Colonic mucosa (tissue), 4 donors: ENCODE measurements at regions not wholly inside any gene's neighbourhood (a gene's known extent, or its start where the extent isn't known, plus 50 kb on each side); places are given as distances from the start of the nearest gene placed in this dataset.

Experiments used
- DNase-seq: peaks from one replicate; pipeline ENCODE4 v3.0.0-alpha.2; 2020
- H3K27ac ChIP-seq: fragments of 200-600 bp; one replicate; pipeline ENCODE4 v1.8.0; 2021
- H3K27me3 ChIP-seq: fragments of 200-600 bp; one replicate; pipeline ENCODE4 v1.8.0; 2021
- H3K36me3 ChIP-seq: fragments of 200-600 bp; one replicate; pipeline ENCODE4 v1.8.0; 2021
- H3K4me1 ChIP-seq: fragments of 200-600 bp; one replicate; pipeline ENCODE4 v1.8.0; 2021; ENCODE audit warnings: mild to moderate bottlenecking
- H3K4me3 ChIP-seq: fragments of 200-600 bp; one replicate; pipeline ENCODE4 v1.8.0; 2021
- H3K9ac ChIP-seq, 2 donors: one replicate each; pipeline ENCODE4 v1.7.0; 2013; ENCODE audit warnings: control low read depth in 2 of 2, low read depth in 2 of 2, low read length in 2 of 2
- H3K9me3 ChIP-seq: fragments of 200-600 bp; one replicate; pipeline ENCODE4 v1.8.0; 2021
- intact Hi-C: fragments of 100-400 bp; cut with DNase I; formaldehyde crosslinking; loops from one replicate; pipeline ENCODE4 v1.14.1; 2022
- TF ChIP-seq, protein P1 (sequence below): fragments of 200-600 bp; IDR thresholded peaks from one replicate; pipeline ENCODE4 v1.8.0; 2022; ENCODE audit warnings: antibody characterized with exemption, mild to moderate bottlenecking
- donor health status: healthy.
- donor health status: DM: no; HTN: no; CAD: no.
- donor health status: DM: no; HTN: no; CAD: no.

DNA sequence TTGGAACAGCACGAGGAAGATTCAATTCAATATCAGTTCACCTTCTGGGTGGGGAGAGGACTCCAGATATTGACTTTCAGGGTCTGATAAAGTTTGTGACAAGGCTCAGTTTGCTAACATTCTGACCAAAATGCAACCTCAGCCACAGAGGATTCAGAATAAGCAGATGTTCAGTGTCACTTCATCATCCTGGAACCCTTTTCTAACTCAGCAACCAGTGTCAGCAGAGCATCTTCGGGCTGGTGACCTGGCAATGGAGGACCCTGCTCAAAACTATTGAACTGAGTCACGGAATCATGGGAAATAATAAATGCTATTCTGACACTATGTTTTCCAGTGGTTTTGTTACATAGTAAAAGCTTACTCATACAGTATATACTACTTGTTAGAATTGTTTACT lies 433.4 kb upstream of the CFAP20DC start:
- H3K4me1 ChIP-seq: no peaks in the 10 kb centered on the region
- H3K9ac ChIP-seq: no peak overlapping the region
- TF ChIP-seq, protein P1, sequence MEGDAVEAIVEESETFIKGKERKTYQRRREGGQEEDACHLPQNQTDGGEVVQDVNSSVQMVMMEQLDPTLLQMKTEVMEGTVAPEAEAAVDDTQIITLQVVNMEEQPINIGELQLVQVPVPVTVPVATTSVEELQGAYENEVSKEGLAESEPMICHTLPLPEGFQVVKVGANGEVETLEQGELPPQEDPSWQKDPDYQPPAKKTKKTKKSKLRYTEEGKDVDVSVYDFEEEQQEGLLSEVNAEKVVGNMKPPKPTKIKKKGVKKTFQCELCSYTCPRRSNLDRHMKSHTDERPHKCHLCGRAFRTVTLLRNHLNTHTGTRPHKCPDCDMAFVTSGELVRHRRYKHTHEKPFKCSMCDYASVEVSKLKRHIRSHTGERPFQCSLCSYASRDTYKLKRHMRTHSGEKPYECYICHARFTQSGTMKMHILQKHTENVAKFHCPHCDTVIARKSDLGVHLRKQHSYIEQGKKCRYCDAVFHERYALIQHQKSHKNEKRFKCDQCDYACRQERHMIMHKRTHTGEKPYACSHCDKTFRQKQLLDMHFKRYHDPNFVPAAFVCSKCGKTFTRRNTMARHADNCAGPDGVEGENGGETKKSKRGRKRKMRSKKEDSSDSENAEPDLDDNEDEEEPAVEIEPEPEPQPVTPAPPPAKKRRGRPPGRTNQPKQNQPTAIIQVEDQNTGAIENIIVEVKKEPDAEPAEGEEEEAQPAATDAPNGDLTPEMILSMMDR: no peak
- DNase-seq: no peak
- H3K36me3 ChIP-seq: no peaks in the 10 kb centered on the region
- H3K4me3 ChIP-seq: no peak overlapping the region
- no peaks in the 10 kb centered on the region for H3K27me3 ChIP-seq
- intact Hi-C loops: no loop called here
- H3K9me3 ChIP-seq: no peaks in the 10 kb centered on the region
- H3K27ac ChIP-seq: no peak overlapping the region

DNA sequence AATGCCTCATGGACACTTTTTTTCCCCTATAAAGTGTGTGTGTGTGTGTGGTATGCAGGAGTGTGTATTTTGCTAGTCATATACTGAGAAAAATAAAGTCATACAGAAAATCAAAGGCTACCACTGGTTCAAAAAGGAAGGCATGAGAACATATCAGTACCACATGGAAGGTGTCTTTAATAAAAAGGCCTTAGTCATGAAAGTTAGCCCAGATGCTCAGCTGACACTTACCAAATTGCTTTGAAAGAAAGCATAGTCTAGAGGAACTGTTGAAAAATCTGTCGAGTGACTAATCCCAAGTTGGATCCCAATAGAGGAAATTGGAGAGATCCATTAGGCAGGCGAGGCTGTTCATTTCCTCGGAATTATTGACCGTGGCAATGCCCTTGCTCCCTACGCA lies 432.9 kb upstream of the CFAP20DC start:
- Histone ChIP-seq H3K36me3 (no peaks in the 10 kb centered on the region), H3K27ac (no peak overlapping the region), H3K4me1 (no peaks in the 10 kb centered on the region), H3K4me3 (no peak overlapping the region), H3K27me3 (no peaks in the 10 kb centered on the region), H3K9ac (no peak overlapping the region), H3K9me3 (no peaks in the 10 kb centered on the region)
- TF ChIP-seq, protein P1: no peak
- intact Hi-C loops: no loop called here
- no peak for DNase-seq

DNA sequence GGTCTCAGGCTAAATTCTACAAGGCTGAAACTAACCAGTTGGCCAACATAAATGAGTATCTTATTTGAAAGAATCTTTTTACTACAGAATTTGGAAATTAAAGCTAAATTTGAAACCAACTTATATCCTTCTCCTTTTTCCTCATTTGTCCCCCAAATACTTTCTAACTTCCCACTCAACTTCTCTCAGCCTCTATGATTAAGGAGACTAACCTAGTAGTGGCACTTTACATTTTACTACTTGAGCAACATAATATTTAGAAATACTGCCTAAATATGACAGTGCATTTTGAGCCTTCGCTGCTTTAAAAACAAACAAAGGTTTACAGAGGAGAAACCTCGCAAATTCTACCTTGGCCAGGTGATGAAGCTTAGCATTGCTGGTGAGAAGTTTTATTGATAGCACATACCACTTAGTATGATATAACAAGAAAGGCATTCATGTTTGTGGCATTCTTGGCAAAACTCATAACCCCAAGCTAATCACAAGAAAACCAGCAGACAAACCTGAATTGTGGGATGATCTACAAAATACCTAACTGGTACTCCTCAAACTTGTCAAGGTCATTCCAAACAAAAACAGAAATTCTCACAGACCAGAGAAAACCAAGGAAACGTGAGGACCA lies 432.1 kb upstream of the CFAP20DC start:
- no peak overlapping the region for H3K27ac ChIP-seq
- H3K36me3 ChIP-seq: no peaks in the 10 kb centered on the region
- H3K9ac ChIP-seq: no peak overlapping the region
- H3K27me3 ChIP-seq: no peaks in the 10 kb centered on the region
- H3K9me3 ChIP-seq: no peaks in the 10 kb centered on the region
- TF ChIP-seq, protein P1: no peak
- no peak for DNase-seq
- intact Hi-C loops: no loop called here
- no peaks in the 10 kb centered on the region for H3K4me1 ChIP-seq
- H3K4me3 ChIP-seq: no peak overlapping the region

DNA sequence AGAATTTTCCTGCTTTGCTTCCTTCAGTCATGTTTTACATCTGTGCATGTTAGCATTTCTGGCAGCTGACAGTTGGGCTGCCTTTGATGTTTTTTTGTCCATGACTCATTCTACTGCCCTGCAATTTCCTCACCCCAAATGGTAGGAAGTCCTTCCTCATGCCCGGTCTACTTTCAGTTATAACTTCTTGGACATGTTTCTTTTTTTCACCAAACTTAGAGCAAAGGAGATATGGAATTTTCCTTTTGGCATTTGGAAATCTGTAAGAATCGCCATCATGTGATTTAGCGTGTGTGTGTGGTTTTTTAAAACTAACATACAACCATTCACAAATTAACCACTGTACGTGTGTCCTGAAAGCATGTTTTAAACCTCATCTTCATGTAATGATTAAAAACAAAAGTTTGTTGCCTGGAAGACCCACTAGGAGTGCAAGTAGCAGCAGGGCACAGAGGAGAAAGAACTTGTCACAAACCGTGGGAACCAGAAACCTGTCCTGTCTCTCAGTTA lies 430.7 kb upstream of the CFAP20DC start:
- H3K36me3 ChIP-seq: no peaks in the 10 kb centered on the region
- no peak for DNase-seq
- no peak overlapping the region for H3K4me3 ChIP-seq
- H3K27me3 ChIP-seq: no peaks in the 10 kb centered on the region
- intact Hi-C loops: no loop called here
- no peaks in the 10 kb centered on the region for H3K9me3 ChIP-seq
- no peaks in the 10 kb centered on the region for H3K4me1 ChIP-seq
- TF ChIP-seq, protein P1: no peak
- no peak overlapping the region for H3K27ac ChIP-seq
- no peak overlapping the region for H3K9ac ChIP-seq

DNA sequence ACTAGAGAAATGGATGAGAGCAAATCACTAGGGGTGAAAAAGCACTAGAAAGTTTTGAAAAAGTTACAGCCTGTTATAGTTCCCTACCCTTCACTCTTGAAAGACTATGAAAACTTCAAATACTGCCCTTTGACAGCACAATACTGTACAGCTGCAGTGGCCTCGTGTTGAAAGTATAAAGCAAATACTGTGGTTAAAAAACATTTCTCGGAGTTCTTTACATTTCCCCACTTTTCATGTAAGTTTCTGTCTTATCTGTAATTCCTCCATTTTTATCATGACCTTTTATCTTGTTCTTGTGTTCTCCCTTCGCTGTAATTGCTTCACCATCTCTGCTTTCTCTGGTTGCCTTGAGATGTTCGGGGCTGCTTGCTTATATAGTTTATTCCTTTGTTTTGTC lies 423.8 kb upstream of the CFAP20DC start:
- H3K27ac ChIP-seq: no peak overlapping the region
- H3K27me3 ChIP-seq: no peaks in the 10 kb centered on the region
- no peaks in the 10 kb centered on the region for H3K9me3 ChIP-seq
- H3K4me1 ChIP-seq: no peaks in the 10 kb centered on the region
- H3K9ac ChIP-seq: no peak overlapping the region
- no peak overlapping the region for H3K4me3 ChIP-seq
- DNase-seq: no peak
- intact Hi-C loops: no loop called here
- TF ChIP-seq, protein P1: no peak
- H3K36me3 ChIP-seq: no peaks in the 10 kb centered on the region
